Liver (tissue), 3 donors: ENCODE measurements at regions not wholly inside any gene's neighbourhood (a gene's known extent, or its start where the extent isn't known, plus 50 kb on each side); places are given as distances from the start of the nearest gene placed in this dataset.

Experiments used
- RAD21 ChIP-seq, 2 donors: IDR thresholded peaks; 2 replicates each; pipeline ENCODE4 v1.6.1; 2016; ENCODE audit warnings: antibody characterized with exemption in 2 of 2, mild to moderate bottlenecking in 2 of 2
- REST ChIP-seq: IDR thresholded peaks from 2 replicates; pipeline ENCODE4 v1.6.1; 2016; ENCODE audit warnings: antibody characterized with exemption, mild to moderate bottlenecking
- SP1 ChIP-seq: IDR thresholded peaks from 2 replicates; pipeline ENCODE4 v1.6.1; 2018; ENCODE audit warnings: antibody characterized with exemption, mild to moderate bottlenecking
- ZBTB33 ChIP-seq: IDR thresholded peaks from 2 replicates; pipeline ENCODE4 v1.6.1; 2016; ENCODE audit warnings: antibody characterized with exemption
- TF ChIP-seq, protein P1 (sequence below): fragments of 150-350 bp; IDR thresholded peaks from 2 replicates; pipeline ENCODE4 v1.5.1; 2017; ENCODE audit warnings: improper control_type of control experiment, low read depth, low read length; ENCODE audit not compliant: missing input control
- TF ChIP-seq, protein P2 (sequence below): IDR thresholded peaks from 2 replicates; pipeline ENCODE4 v1.6.1; 2016; ENCODE audit warnings: antibody characterized with exemption
- donor health status: healthy.
- donor health status: healthy.

DNA sequence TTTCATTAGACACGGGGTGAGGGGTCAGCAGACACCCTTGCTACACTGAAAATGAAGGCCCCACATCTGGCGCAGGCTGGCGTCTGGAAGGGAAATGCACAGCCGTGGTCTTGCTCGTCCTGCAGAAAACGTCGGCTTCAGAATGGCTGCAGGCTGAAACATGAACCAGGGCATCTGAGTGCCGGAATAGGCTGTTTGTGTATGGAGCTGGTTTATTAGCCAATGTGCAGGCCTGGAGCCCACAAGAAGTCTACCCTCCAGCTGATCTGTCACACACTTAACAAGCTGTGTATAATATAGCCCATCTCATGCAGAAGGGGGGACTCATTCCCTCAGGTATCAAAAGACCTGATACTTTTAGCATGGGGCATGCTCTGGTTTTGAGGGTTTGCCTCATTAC is 153.4 kb upstream of the SOX11 start:
- TF ChIP-seq REST (no peak), RAD21 (IDR thresholded peaks at IDR 0.05) (no peak), SP1 (no peak), ZBTB33 (no peak)
- TF ChIP-seq, protein P1, sequence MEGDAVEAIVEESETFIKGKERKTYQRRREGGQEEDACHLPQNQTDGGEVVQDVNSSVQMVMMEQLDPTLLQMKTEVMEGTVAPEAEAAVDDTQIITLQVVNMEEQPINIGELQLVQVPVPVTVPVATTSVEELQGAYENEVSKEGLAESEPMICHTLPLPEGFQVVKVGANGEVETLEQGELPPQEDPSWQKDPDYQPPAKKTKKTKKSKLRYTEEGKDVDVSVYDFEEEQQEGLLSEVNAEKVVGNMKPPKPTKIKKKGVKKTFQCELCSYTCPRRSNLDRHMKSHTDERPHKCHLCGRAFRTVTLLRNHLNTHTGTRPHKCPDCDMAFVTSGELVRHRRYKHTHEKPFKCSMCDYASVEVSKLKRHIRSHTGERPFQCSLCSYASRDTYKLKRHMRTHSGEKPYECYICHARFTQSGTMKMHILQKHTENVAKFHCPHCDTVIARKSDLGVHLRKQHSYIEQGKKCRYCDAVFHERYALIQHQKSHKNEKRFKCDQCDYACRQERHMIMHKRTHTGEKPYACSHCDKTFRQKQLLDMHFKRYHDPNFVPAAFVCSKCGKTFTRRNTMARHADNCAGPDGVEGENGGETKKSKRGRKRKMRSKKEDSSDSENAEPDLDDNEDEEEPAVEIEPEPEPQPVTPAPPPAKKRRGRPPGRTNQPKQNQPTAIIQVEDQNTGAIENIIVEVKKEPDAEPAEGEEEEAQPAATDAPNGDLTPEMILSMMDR: no peak
- TF ChIP-seq, protein P2, sequence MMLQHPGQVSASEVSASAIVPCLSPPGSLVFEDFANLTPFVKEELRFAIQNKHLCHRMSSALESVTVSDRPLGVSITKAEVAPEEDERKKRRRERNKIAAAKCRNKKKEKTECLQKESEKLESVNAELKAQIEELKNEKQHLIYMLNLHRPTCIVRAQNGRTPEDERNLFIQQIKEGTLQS: no peak
